Right lobe of liver (tissue), 4 donors: ENCODE measurements at regions not wholly inside any gene's neighbourhood (a gene's known extent, or its start where the extent isn't known, plus 50 kb on each side); places are given as distances from the start of the nearest gene placed in this dataset.

Experiments used
- CTCF ChIP-seq, 4 donors: fragments of 200-600 bp in 3 of 4; fragments of 450-650 bp in 1 of 4; IDR thresholded peaks; one replicate each; pipeline versions ENCODE4 v1.5.1 to v1.8.0; 2016 to 2022; ENCODE audit warnings: antibody characterized with exemption in 4 of 4, mild to moderate bottlenecking in 2 of 4
- POLR2A ChIP-seq: fragments of 450-650 bp; IDR thresholded peaks from one replicate; pipeline ENCODE4 v1.6.1; 2017; ENCODE audit warnings: antibody characterized with exemption, mild to moderate bottlenecking
- donor health status: DM: no; HTN: no; CAD: no.
- donor health status: DM: no; HTN: no; CAD: no.
- donor health status: DM: no; HTN: yes; CAD: no.

- TF ChIP-seq POLR2A (no peak), CTCF (IDR thresholded peaks at IDR 0.05) (no peak)
Observed at GRCh38 chr20:60956194-60956593, 295.9 kb upstream of the CDH4 start.
